ENCODE measurements at regions not wholly inside any gene's neighbourhood (a gene's known extent, or its start where the extent isn't known, plus 50 kb on each side); places are given as distances from the start of the nearest gene placed in this dataset.

DNA sequence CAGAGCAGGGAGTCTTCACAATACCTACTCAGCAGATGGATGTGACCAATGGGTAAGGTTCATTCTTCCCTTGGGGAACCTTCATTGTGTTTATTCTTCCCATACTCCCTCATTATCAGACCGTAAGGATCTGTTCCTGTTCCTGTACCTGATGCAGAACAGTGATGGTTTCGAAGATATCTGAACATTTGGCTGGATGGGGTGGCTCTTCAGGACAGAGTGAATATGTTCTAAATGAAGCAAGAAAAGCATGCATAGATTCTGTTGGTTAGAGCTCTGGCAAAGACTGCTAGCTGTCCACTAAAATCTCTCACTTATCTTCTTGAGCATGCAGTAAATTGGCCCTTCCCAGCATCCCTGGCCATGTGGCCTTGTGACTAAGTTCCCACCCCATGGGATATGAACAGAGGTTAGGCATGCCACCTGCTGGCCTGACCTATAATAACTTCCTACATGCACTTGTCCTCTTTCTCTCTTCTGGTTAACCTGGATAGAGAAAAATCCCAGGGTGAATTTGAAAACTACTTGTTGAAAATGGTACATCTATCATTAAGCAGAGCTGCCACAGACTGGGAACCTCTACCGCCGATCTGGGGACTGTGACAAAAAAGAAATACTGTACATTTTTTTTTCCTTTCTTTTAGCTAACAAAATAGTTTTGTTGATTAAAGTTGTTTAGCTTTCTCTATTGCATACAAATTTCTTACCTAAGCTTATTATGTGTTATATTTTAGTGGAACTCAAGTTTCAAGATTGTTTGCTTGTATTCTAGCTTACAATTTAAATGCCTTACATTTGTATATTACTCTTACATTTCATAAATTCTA, 60.0 kb upstream of the BANK1 start:
- no peaks in the 10 kb centered on the region for H3K36me3 Mint-ChIP-seq (ENCODE audit: low read depth)
- DNase-seq (ENCODE audit: low spot score), result no peak
- H3K27me3 Mint-ChIP-seq (ENCODE audit: low read depth), result peaks cover 3% of the 10 kb centered on the region
- no peak overlapping the region for H3K27ac Mint-ChIP-seq (ENCODE audit: unreplicated experiment)
- no peaks in the 10 kb centered on the region for H3K4me1 Mint-ChIP-seq (ENCODE audit: low read depth)
- TF ChIP-seq, protein P1, sequence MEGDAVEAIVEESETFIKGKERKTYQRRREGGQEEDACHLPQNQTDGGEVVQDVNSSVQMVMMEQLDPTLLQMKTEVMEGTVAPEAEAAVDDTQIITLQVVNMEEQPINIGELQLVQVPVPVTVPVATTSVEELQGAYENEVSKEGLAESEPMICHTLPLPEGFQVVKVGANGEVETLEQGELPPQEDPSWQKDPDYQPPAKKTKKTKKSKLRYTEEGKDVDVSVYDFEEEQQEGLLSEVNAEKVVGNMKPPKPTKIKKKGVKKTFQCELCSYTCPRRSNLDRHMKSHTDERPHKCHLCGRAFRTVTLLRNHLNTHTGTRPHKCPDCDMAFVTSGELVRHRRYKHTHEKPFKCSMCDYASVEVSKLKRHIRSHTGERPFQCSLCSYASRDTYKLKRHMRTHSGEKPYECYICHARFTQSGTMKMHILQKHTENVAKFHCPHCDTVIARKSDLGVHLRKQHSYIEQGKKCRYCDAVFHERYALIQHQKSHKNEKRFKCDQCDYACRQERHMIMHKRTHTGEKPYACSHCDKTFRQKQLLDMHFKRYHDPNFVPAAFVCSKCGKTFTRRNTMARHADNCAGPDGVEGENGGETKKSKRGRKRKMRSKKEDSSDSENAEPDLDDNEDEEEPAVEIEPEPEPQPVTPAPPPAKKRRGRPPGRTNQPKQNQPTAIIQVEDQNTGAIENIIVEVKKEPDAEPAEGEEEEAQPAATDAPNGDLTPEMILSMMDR (IDR thresholded peaks at IDR 0.05), result peak; percentile 84
- H3K4me3 Mint-ChIP-seq (ENCODE audit: unreplicated experiment), result no peak overlapping the region
- H3K9me3 Mint-ChIP-seq (ENCODE audit: low read depth), result no peaks in the 10 kb centered on the region

DNA sequence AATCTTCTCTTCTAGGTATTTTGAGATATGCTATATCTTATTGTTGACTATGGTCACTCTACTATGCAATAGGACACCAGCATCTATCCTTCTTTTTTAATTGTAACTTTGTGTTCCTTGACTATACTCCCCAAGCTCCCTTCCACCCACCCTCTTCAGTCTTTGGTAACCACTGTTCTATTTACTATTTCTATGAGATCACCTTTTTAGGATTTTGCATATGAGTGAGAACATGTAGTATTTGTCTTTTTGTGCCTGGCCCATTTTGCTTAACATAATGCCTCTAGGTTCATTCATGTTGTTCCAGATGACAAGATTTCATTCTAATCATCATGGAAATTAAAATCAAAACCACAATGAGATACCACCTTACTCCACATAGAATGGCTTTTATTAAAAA, 63.3 kb upstream of the BANK1 start:
- Mint-ChIP-seq H3K36me3 (ENCODE audit: low read depth) (no peaks in the 10 kb centered on the region), H3K9me3 (ENCODE audit: low read depth) (no peaks in the 10 kb centered on the region), H3K4me3 (ENCODE audit: unreplicated experiment) (no peak overlapping the region), H3K27ac (ENCODE audit: unreplicated experiment) (no peak overlapping the region), H3K4me1 (ENCODE audit: low read depth) (peaks cover 2% of the 10 kb centered on the region), H3K27me3 (ENCODE audit: low read depth) (no peaks in the 10 kb centered on the region)
- no peak for DNase-seq (ENCODE audit: low spot score)
- TF ChIP-seq, protein P1 (IDR thresholded peaks at IDR 0.05), result no peak

DNA sequence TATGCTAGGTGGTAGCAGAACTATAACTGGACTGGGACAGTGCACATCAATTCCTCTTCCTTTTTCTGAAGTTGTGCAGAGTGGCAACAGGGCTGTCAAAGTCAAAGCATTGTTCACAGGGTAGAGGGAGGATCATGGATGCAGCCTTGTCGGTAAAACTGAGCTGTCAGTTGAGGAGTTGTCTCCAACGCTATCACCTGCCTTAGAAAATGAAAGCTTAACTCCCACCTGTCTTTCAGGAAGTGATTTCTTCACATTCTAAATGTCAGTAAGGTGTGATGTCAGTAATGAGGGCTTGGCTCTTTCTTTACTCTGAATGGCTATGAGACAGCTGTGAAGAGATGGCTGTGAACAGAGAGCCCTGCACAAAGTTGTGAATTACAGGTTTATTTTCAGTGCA, 66.4 kb upstream of the BANK1 start:
- Mint-ChIP-seq H3K36me3 (ENCODE audit: low read depth) (no peaks in the 10 kb centered on the region), H3K4me3 (ENCODE audit: unreplicated experiment) (no peak overlapping the region), H3K4me1 (ENCODE audit: low read depth) (peaks cover 12% of the 10 kb centered on the region), H3K27ac (ENCODE audit: unreplicated experiment) (no peak overlapping the region), H3K27me3 (ENCODE audit: low read depth) (no peaks in the 10 kb centered on the region), H3K9me3 (ENCODE audit: low read depth) (peaks cover 3% of the 10 kb centered on the region)
- TF ChIP-seq, protein P1 (IDR thresholded peaks at IDR 0.05), result no peak
- DNase-seq (ENCODE audit: low spot score), result no peak

DNA sequence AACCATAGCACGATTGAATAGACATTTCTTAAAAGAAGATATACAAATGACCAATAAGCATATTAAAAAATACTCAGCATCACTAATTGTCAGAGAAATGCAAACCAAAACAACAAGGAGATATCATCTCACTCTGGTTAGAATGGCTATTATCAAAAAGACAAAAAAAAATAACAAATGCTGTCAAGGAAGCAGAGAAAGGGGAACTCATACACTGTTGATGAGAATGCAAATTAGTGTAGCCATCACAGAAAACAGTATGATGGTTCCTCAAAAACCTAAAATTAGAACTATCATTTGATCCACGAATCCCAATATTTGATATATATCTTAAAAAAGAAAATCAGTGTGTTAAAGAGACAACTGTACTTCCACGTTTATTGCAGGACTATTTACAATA, 71.7 kb upstream of the BANK1 start:
- peaks cover 12% of the 10 kb centered on the region for H3K4me1 Mint-ChIP-seq (ENCODE audit: low read depth)
- no peak overlapping the region for H3K4me3 Mint-ChIP-seq (ENCODE audit: unreplicated experiment)
- H3K9me3 Mint-ChIP-seq (ENCODE audit: low read depth), result peaks cover 29% of the 10 kb centered on the region
- no peak for DNase-seq (ENCODE audit: low spot score)
- H3K36me3 Mint-ChIP-seq (ENCODE audit: low read depth), result peaks cover 5% of the 10 kb centered on the region
- H3K27ac Mint-ChIP-seq (ENCODE audit: unreplicated experiment), result no peak overlapping the region
- TF ChIP-seq, protein P1 (IDR thresholded peaks at IDR 0.05), result no peak
- H3K27me3 Mint-ChIP-seq (ENCODE audit: low read depth), result no peaks in the 10 kb centered on the region

DNA sequence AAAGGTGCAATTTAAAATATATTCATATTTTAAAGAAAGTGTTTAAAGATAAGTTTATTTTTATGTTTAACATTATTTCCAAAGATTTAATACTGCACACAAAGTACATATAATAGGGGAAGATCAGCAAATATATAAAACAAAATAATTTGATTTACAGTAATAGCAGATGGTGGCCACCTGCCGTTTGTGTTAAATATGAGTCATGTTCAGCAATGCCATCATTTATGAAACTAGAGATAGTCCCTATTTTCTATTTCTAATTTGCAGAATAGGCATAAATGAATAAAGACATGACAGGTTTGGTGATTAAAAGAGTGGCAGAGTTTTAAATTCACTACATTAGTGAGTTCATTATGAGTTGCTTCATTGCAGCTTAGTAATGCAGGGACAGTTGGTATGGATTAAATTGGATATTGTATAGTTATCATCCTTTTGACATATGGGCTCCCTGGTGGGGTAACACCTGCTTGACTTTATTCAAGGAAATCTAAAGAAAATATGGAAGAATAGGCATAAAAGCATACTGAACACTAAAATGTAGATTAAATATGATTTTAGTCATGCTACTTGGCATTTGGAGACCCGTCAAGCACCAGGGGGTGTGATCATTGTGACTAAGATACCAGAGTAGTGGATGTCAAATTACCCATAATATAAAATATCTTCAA, 78.8 kb upstream of the BANK1 start:
- no peak for DNase-seq (ENCODE audit: low spot score)
- H3K27me3 Mint-ChIP-seq (ENCODE audit: low read depth), result no peaks in the 10 kb centered on the region
- no peak overlapping the region for H3K4me3 Mint-ChIP-seq (ENCODE audit: unreplicated experiment)
- TF ChIP-seq, protein P1 (IDR thresholded peaks at IDR 0.05), result no peak
- peaks cover 10% of the 10 kb centered on the region for H3K9me3 Mint-ChIP-seq (ENCODE audit: low read depth)
- H3K4me1 Mint-ChIP-seq (ENCODE audit: low read depth), result peaks cover 4% of the 10 kb centered on the region
- H3K27ac Mint-ChIP-seq (ENCODE audit: unreplicated experiment), result no peak overlapping the region
- no peaks in the 10 kb centered on the region for H3K36me3 Mint-ChIP-seq (ENCODE audit: low read depth)
